CD4-positive, alpha-beta T cell treated with Interferon gamma for 1 hour (primary cell): ENCODE measurements at regions not wholly inside any gene's neighbourhood (a gene's known extent, or its start where the extent isn't known, plus 50 kb on each side); places are given as distances from the start of the nearest gene placed in this dataset.
A peak's percentile ranks its signal among the peaks of the same experiment; 100 is the strongest.
"Not testable (repeated sequence)": the region's sequence is repeated elsewhere in the genome, so short reads cannot be mapped to it uniquely, and the experiment has no call there.

Source experiments
- DNase-seq: peaks from one replicate; pipeline ENCODE4 v3.0.0-alpha.2; 2020

- DNase-seq = no peak
Observed at GRCh38 chr6:138666636-138667035, 106.9 kb upstream of the CCDC28A start.

- no peak for DNase-seq
Observed at GRCh38 chr6:138667408-138667807, 106.2 kb upstream of the CCDC28A start.

- DNase-seq = no peak
Observed at GRCh38 chr6:138671351-138671750, 102.2 kb upstream of the CCDC28A start.

GRCh38 chr6:138673346-138674014, 100.1 kb upstream of the CCDC28A start:
- DNase-seq = no peak

GRCh38 chr6:138674444-138674843, 99.1 kb upstream of the CCDC28A start:
- DNase-seq = not testable (repeated sequence)

- DNase-seq = no peak
Observed at GRCh38 chr6:138677538-138677937, 96.0 kb upstream of the CCDC28A start.

- DNase-seq = no peak
Observed at GRCh38 chr6:138678168-138678567, 95.4 kb upstream of the CCDC28A start.

- DNase-seq = no peak
Observed at GRCh38 chr6:138680085-138680484, 93.5 kb upstream of the CCDC28A start.

- no peak for DNase-seq
Observed at GRCh38 chr6:138681627-138682026, 91.9 kb upstream of the CCDC28A start.

- DNase-seq = no peak
Observed at GRCh38 chr6:138682704-138683527, 90.7 kb upstream of the CCDC28A start.

- no peak for DNase-seq
Observed at GRCh38 chr6:138685257-138685656, 88.3 kb upstream of the CCDC28A start.

- no peak for DNase-seq
Observed at GRCh38 chr6:138685781-138686180, 87.8 kb upstream of the CCDC28A start.

- no peak for DNase-seq
Observed at GRCh38 chr6:138688580-138688979, 85.0 kb upstream of the CCDC28A start.

GRCh38 chr6:138689849-138690248, 83.7 kb upstream of the CCDC28A start:
- no peak for DNase-seq

GRCh38 chr6:138690975-138691594, 82.5 kb upstream of the CCDC28A start:
- DNase-seq = no peak

GRCh38 chr6:138691595-138692057, 81.9 kb upstream of the CCDC28A start:
- DNase-seq = no peak

- peak; percentile 43 for DNase-seq
Observed at GRCh38 chr6:138692058-138692977, 81.3 kb upstream of the CCDC28A start.

- peak; percentile 12 for DNase-seq
Observed at GRCh38 chr6:138692978-138693909, 80.3 kb upstream of the CCDC28A start.

GRCh38 chr6:138695193-138695592, 78.4 kb upstream of the CCDC28A start:
- no peak for DNase-seq

GRCh38 chr6:138714493-138714892, 59.1 kb upstream of the CCDC28A start:
- no peak for DNase-seq

GRCh38 chr6:138716013-138716412, 57.6 kb upstream of the CCDC28A start:
- no peak for DNase-seq
